ENCODE measurements at regions not wholly inside any gene's neighbourhood (a gene's known extent, or its start where the extent isn't known, plus 50 kb on each side); places are given as distances from the start of the nearest gene placed in this dataset.

- no peak for ATAC-seq
- Histone ChIP-seq H3K27me3 (no peaks in the 10 kb centered on the region), H3K27ac (no peak overlapping the region), H3K9me3 (no peaks in the 10 kb centered on the region), H3K36me3 (no peaks in the 10 kb centered on the region), H3K4me3 (no peak overlapping the region), H3K4me1 (no peaks in the 10 kb centered on the region)
- intact Hi-C loops (cut with DNase I) = no loop called here
- no peak for TF ChIP-seq POLR2A (IDR thresholded peaks at IDR 0.05)
- no peak for TF ChIP-seq CTCF (IDR thresholded peaks at IDR 0.05)
- 71% methylated on average over 7 of the region's 7 CpGs for WGBS (ENCODE audit: insufficient coverage, low coverage, low lambda C conversion rate, missing lambda C conversion rate)
- no peak for DNase-seq
Measured at GRCh38 chr6:156526081-156526480, 251.1 kb upstream of the ARID1B start.

GRCh38 chr6:156525541-156525940, 251.6 kb upstream of the ARID1B start:
- ATAC-seq (no peak), DNase-seq (no peak)
- intact Hi-C loops (cut with DNase I) = no loop called here
- Histone ChIP-seq H3K27me3 (no peaks in the 10 kb centered on the region), H3K9me3 (no peaks in the 10 kb centered on the region), H3K4me3 (no peak overlapping the region), H3K4me1 (no peaks in the 10 kb centered on the region), H3K36me3 (no peaks in the 10 kb centered on the region), H3K27ac (no peak overlapping the region)
- TF ChIP-seq POLR2A (IDR thresholded peaks at IDR 0.05) (no peak), CTCF (IDR thresholded peaks at IDR 0.05) (no peak)
- 76% methylated on average over 6 of the region's 6 CpGs for WGBS (ENCODE audit: insufficient coverage, low coverage, low lambda C conversion rate, missing lambda C conversion rate)

- WGBS (ENCODE audit: insufficient coverage, low coverage, low lambda C conversion rate, missing lambda C conversion rate) = 65% methylated on average over 2 of the region's 2 CpGs
- Histone ChIP-seq H3K9me3 (peaks cover 0 to 3% (median 0%) of the 10 kb centered on the region in 4 donors), H3K4me1 (no peaks in the 10 kb centered on the region), H3K36me3 (no peaks in the 10 kb centered on the region), H3K4me3 (no peak overlapping the region), H3K27me3 (no peaks in the 10 kb centered on the region), H3K27ac (no peak overlapping the region)
- intact Hi-C loops (cut with DNase I) = no loop called here
- ATAC-seq (no peak), DNase-seq (no peak)
- TF ChIP-seq POLR2A (IDR thresholded peaks at IDR 0.05) (no peak), CTCF (IDR thresholded peaks at IDR 0.05) (no peak)
Measured at GRCh38 chr6:156519940-156520339, 257.2 kb upstream of the ARID1B start.

GRCh38 chr6:156517088-156517487, 260.1 kb upstream of the ARID1B start:
- Histone ChIP-seq H3K27me3 (no peaks in the 10 kb centered on the region), H3K27ac (no peak overlapping the region), H3K9me3 (peaks cover 0 to 3% (median 0%) of the 10 kb centered on the region in 4 donors), H3K36me3 (no peaks in the 10 kb centered on the region), H3K4me3 (no peak overlapping the region), H3K4me1 (no peaks in the 10 kb centered on the region)
- 60% methylated on average over 6 of the region's 6 CpGs for WGBS (ENCODE audit: insufficient coverage, low coverage, low lambda C conversion rate, missing lambda C conversion rate)
- no peak for ATAC-seq
- no peak for DNase-seq
- intact Hi-C loops (cut with DNase I) = no loop called here
- TF ChIP-seq POLR2A (IDR thresholded peaks at IDR 0.05) (no peak), CTCF (IDR thresholded peaks at IDR 0.05) (no peak)

GRCh38 chr6:156515242-156515641, 261.9 kb upstream of the ARID1B start:
- Histone ChIP-seq H3K9me3 (peaks cover 0 to under 1% (median 0%) of the 10 kb centered on the region in 4 donors), H3K27ac (no peak overlapping the region), H3K4me1 (peaks cover 0 to 12% (median 3%) of the 10 kb centered on the region in 4 donors), H3K36me3 (no peaks in the 10 kb centered on the region), H3K27me3 (no peaks in the 10 kb centered on the region), H3K4me3 (no peak overlapping the region)
- WGBS (ENCODE audit: insufficient coverage, low coverage, low lambda C conversion rate, missing lambda C conversion rate) = 47% methylated on average over 4 of the region's 4 CpGs
- ATAC-seq (no peak), DNase-seq (no peak)
- TF ChIP-seq POLR2A (IDR thresholded peaks at IDR 0.05) = no peak
- no peak for TF ChIP-seq CTCF (IDR thresholded peaks at IDR 0.05)
- intact Hi-C loops (cut with DNase I) = no loop called here
